Body of pancreas (tissue), 4 donors: ENCODE measurements at regions not wholly inside any gene's neighbourhood (a gene's known extent, or its start where the extent isn't known, plus 50 kb on each side); places are given as distances from the start of the nearest gene placed in this dataset.

Experiments
- POLR2A ChIP-seq, 3 donors: fragments of 450-650 bp; IDR thresholded peaks; one replicate each; pipeline ENCODE4 v1.6.1; 2016; ENCODE audit warnings: antibody characterized with exemption in 3 of 3, mild to moderate bottlenecking in 2 of 3
- TF ChIP-seq, protein P1 (sequence below), 7 experiments: fragments of 450-650 bp in 4 of 7; fragments of 200-600 bp in 3 of 7; sonication (generic) in 3 of 7; IDR thresholded peaks; one replicate each; pipeline ENCODE4 v1.5.1; 2016 to 2019; ENCODE audit warnings: antibody characterized with exemption in 7 of 7

DNA sequence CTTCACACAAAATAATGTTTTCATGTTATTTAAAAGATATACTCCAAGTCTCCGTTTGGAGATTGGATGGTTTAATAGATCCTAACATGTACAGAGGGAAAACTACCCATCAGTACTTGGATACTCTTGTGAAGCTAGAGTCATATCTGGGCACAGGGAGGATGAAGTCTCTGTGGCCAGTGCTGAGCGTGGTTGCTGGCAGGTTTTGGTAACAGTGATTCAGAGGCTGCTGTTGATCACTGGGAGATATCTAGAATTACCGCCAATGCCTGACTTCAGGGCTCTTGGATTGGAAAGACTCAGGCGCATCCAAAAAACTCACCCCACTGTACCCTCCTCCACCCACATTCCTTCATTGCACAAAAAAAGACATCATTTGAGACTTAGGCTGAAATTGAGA, 107.2 kb upstream of the PGRMC2 start:
- TF ChIP-seq, protein P1, sequence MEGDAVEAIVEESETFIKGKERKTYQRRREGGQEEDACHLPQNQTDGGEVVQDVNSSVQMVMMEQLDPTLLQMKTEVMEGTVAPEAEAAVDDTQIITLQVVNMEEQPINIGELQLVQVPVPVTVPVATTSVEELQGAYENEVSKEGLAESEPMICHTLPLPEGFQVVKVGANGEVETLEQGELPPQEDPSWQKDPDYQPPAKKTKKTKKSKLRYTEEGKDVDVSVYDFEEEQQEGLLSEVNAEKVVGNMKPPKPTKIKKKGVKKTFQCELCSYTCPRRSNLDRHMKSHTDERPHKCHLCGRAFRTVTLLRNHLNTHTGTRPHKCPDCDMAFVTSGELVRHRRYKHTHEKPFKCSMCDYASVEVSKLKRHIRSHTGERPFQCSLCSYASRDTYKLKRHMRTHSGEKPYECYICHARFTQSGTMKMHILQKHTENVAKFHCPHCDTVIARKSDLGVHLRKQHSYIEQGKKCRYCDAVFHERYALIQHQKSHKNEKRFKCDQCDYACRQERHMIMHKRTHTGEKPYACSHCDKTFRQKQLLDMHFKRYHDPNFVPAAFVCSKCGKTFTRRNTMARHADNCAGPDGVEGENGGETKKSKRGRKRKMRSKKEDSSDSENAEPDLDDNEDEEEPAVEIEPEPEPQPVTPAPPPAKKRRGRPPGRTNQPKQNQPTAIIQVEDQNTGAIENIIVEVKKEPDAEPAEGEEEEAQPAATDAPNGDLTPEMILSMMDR (IDR thresholded peaks at IDR 0.05) = no peak
- no peak for TF ChIP-seq POLR2A (IDR thresholded peaks at IDR 0.05)
